Stimulated activated CD8-positive, alpha-beta memory T cell treated with anti-CD3 and anti-CD28 coated beads, Interleukin-4, amount 100 ng/mL, for 24 hours (primary cell): ENCODE measurements at regions not wholly inside any gene's neighbourhood (a gene's known extent, or its start where the extent isn't known, plus 50 kb on each side); places are given as distances from the start of the nearest gene placed in this dataset.
"Not testable (repeated sequence)": the region's sequence is repeated elsewhere in the genome, so short reads cannot be mapped to it uniquely, and the experiment has no call there.

Experiments
- DNase-seq: peaks from one replicate; pipeline ENCODE4 v3.0.0-alpha.2; 2020; ENCODE audit warnings: low read depth

- DNase-seq, result not testable (repeated sequence)
These were observed 507.2 kb upstream of the ZNF608 start for GRCh38 chr5:125253634-125254033.

GRCh38 chr5:125254267-125254666 is 507.8 kb upstream of the ZNF608 start:
- no peak for DNase-seq

- DNase-seq, result no peak
These were observed 509.9 kb upstream of the ZNF608 start for GRCh38 chr5:125256296-125256695.

- no peak for DNase-seq
These were observed 510.9 kb upstream of the ZNF608 start for GRCh38 chr5:125257057-125257972.

GRCh38 chr5:125257997-125258396 is 511.6 kb upstream of the ZNF608 start:
- no peak for DNase-seq

- DNase-seq, result no peak
These were observed 512.2 kb upstream of the ZNF608 start for GRCh38 chr5:125258615-125259014.

GRCh38 chr5:125261505-125262250 is 515.2 kb upstream of the ZNF608 start:
- DNase-seq, result no peak

GRCh38 chr5:125262782-125263181 is 516.3 kb upstream of the ZNF608 start:
- DNase-seq, result no peak

- DNase-seq, result no peak
These were observed 516.9 kb upstream of the ZNF608 start for GRCh38 chr5:125263356-125263755.

GRCh38 chr5:125266106-125266505 is 519.7 kb upstream of the ZNF608 start:
- DNase-seq, result no peak

GRCh38 chr5:125267636-125268248 is 521.3 kb upstream of the ZNF608 start:
- no peak for DNase-seq

GRCh38 chr5:125269926-125270325 is 523.5 kb upstream of the ZNF608 start:
- no peak for DNase-seq

- no peak for DNase-seq
These were observed 525.9 kb upstream of the ZNF608 start for GRCh38 chr5:125272357-125272756.

- no peak for DNase-seq
These were observed 527.8 kb upstream of the ZNF608 start for GRCh38 chr5:125274211-125274610.

- no peak for DNase-seq
These were observed 528.7 kb upstream of the ZNF608 start for GRCh38 chr5:125274938-125275724.

- DNase-seq, result no peak
These were observed 529.3 kb upstream of the ZNF608 start for GRCh38 chr5:125275725-125276090.

- no peak for DNase-seq
These were observed 529.7 kb upstream of the ZNF608 start for GRCh38 chr5:125276096-125276495.

GRCh38 chr5:125277494-125278154 is 531.2 kb upstream of the ZNF608 start:
- no peak for DNase-seq

- DNase-seq, result no peak
These were observed 532.3 kb upstream of the ZNF608 start for GRCh38 chr5:125278711-125279110.

GRCh38 chr5:125281667-125282066 is 535.2 kb upstream of the ZNF608 start:
- DNase-seq, result no peak

- DNase-seq, result no peak
These were observed 536.9 kb upstream of the ZNF608 start for GRCh38 chr5:125283372-125283771.
